CD4-positive, CD25-positive, alpha-beta regulatory T cell (primary cell): ENCODE measurements at regions not wholly inside any gene's neighbourhood (a gene's known extent, or its start where the extent isn't known, plus 50 kb on each side); places are given as distances from the start of the nearest gene placed in this dataset.

Source experiments
- ATAC-seq, 2 donors: fragments of 150-1000 bp; cut with Tn5 transposase; one replicate each; pipeline ENCODE4 v1.10.0; 2021; ENCODE audit warnings: low read depth in 2 of 2, moderate number of reproducible peaks in 2 of 2, moderate library complexity in 1 of 2
- DNase-seq, 3 donors: peaks; one replicate each; pipeline versions ENCODE4 v3.0.0 to v3.0.0-alpha.2; 2012 to 2022; ENCODE audit warnings: mixed read lengths in 1 of 3
- H3K27ac ChIP-seq: one replicate; pipeline ENCODE4 v1.7.0; 2013; ENCODE audit warnings: mild to moderate bottlenecking, low read length; ENCODE audit not compliant: insufficient read depth, poor library complexity, severe bottlenecking
- H3K27me3 ChIP-seq: one replicate; pipeline ENCODE4 v1.7.0; 2013; ENCODE audit warnings: low read length; ENCODE audit not compliant: control insufficient read depth, insufficient read depth
- H3K36me3 ChIP-seq: one replicate; pipeline ENCODE4 v1.7.0; 2013; ENCODE audit warnings: mild to moderate bottlenecking, low read length, moderate library complexity; ENCODE audit not compliant: control insufficient read depth, insufficient read depth
- H3K4me1 ChIP-seq: 2 replicates; pipeline ENCODE4 v1.7.0; 2013; ENCODE audit warnings: mild to moderate bottlenecking, low read length; ENCODE audit not compliant: insufficient read depth, control insufficient read depth, poor library complexity, severe bottlenecking
- H3K4me3 ChIP-seq: one replicate; pipeline ENCODE4 v1.7.0; 2013; ENCODE audit warnings: low read depth, mild to moderate bottlenecking, low read length, moderate library complexity
- H3K9me3 ChIP-seq, 2 experiments: 1 replicate in 1 of 2; 2 replicates in 1 of 2; pipeline ENCODE4 v1.7.0; 2013; ENCODE audit warnings: low read length in 2 of 2, mild to moderate bottlenecking in 1 of 2, moderate library complexity in 1 of 2; ENCODE audit not compliant: control insufficient read depth in 2 of 2
- H3K27ac Mint-ChIP-seq, 3 donors: one replicate each; pipeline ENCODE4 v1.8.0; 2020 to 2022; ENCODE audit warnings: mild to moderate bottlenecking in 3 of 3, mixed read lengths in 3 of 3, moderate library complexity in 2 of 3
- H3K27me3 Mint-ChIP-seq: one replicate; pipeline ENCODE4 v1.8.0; 2022; ENCODE audit warnings: mild to moderate bottlenecking, mixed read lengths
- H3K36me3 Mint-ChIP-seq: one replicate; pipeline ENCODE4 v1.8.0; 2020; ENCODE audit warnings: mixed read lengths
- H3K4me1 Mint-ChIP-seq, 4 donors: one replicate each; pipeline ENCODE4 v1.8.0; 2020 to 2022; ENCODE audit warnings: mixed read lengths in 4 of 4, mild to moderate bottlenecking in 1 of 4
- H3K4me3 Mint-ChIP-seq, 4 donors: one replicate each; pipeline ENCODE4 v1.8.0; 2020 to 2022; ENCODE audit warnings: mild to moderate bottlenecking in 4 of 4, mixed read lengths in 4 of 4, moderate library complexity in 3 of 4
- H3K9me3 Mint-ChIP-seq, 7 donors: one replicate each; pipeline ENCODE4 v1.8.0; 2020 to 2022; ENCODE audit warnings: mixed read lengths in 7 of 7, mild to moderate bottlenecking in 3 of 7, moderate library complexity in 2 of 7

DNA sequence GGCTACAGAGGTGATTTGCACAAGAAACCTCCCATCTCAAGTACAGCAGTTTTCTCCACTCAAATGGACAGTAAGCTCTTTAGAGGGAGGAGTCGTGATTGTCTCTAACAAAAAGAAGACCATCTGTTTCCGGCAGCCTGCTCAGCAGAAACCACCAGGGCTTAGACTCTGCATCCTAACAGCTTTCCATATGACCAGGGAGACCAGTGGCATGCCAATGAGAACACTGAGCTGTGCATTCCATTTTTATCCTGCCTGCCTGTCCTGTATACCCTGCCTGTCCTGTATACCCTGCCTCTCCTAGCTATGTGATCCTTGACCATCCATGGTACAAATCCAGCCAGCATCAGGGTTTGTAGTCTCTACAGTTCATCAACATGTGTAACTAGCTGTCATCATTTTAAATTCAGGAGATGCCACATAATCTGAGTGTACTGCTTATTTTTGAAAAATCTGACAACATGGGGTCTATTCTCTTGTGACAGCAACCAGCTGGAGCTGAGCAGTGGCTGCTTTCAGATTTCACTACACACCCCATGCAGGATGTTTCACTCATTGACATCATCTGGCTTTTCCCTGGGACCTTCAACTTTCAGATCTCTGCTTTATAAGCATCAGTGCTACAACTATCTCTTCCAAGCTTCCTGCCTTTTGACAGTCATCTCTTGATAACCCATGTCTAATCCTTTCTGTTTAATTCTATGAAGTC lies 50.5 kb upstream of the POU2AF2 start:
- H3K4me1 ChIP-seq: no peaks in the 10 kb centered on the region
- H3K4me3 Mint-ChIP-seq: no peak overlapping the region
- H3K4me1 Mint-ChIP-seq: no peaks in the 10 kb centered on the region
- H3K4me3 ChIP-seq: no peak overlapping the region
- no peak overlapping the region for H3K27ac ChIP-seq
- ATAC-seq (no peak), DNase-seq (no peak)
- no peaks in the 10 kb centered on the region for H3K36me3 ChIP-seq
- no peaks in the 10 kb centered on the region for H3K36me3 Mint-ChIP-seq
- peaks cover 0 to 4% (median 0%) of the 10 kb centered on the region in 7 donors for H3K9me3 Mint-ChIP-seq
- no peaks in the 10 kb centered on the region for H3K9me3 ChIP-seq
- H3K27ac Mint-ChIP-seq: no peak overlapping the region
- peaks cover 9% of the 10 kb centered on the region for H3K27me3 Mint-ChIP-seq
- H3K27me3 ChIP-seq: peaks cover 1% of the 10 kb centered on the region

- H3K9me3 ChIP-seq: no peaks in the 10 kb centered on the region
- H3K36me3 ChIP-seq: no peaks in the 10 kb centered on the region
- no peak overlapping the region for H3K27ac ChIP-seq
- peak overlapping the region in 1 of 3 donors; percentile 60 for H3K27ac Mint-ChIP-seq
- no peaks in the 10 kb centered on the region for H3K4me1 Mint-ChIP-seq
- H3K27me3 ChIP-seq: no peaks in the 10 kb centered on the region
- H3K4me1 ChIP-seq: no peaks in the 10 kb centered on the region
- no peak overlapping the region for H3K4me3 Mint-ChIP-seq
- H3K36me3 Mint-ChIP-seq: no peaks in the 10 kb centered on the region
- H3K27me3 Mint-ChIP-seq: no peaks in the 10 kb centered on the region
- no peak overlapping the region for H3K4me3 ChIP-seq
- H3K9me3 Mint-ChIP-seq: peaks cover 0 to 4% (median 0%) of the 10 kb centered on the region in 7 donors
- DNase-seq (no peak), ATAC-seq (no peak)
Observed at GRCh38 chr11:111193924-111194490, 51.5 kb upstream of the POU2AF2 start.

GRCh38 chr11:111189466-111189865 lies 56.1 kb upstream of the POU2AF2 start:
- Histone ChIP-seq H3K27ac (no peak overlapping the region), H3K36me3 (no peaks in the 10 kb centered on the region), H3K9me3 (no peaks in the 10 kb centered on the region), H3K4me1 (no peaks in the 10 kb centered on the region), H3K4me3 (no peak overlapping the region), H3K27me3 (no peaks in the 10 kb centered on the region)
- Mint-ChIP-seq H3K9me3 (peaks cover 0 to 4% (median 0%) of the 10 kb centered on the region in 7 donors), H3K36me3 (no peaks in the 10 kb centered on the region), H3K27ac (no peak overlapping the region), H3K4me1 (no peaks in the 10 kb centered on the region), H3K4me3 (no peak overlapping the region), H3K27me3 (peaks cover 4% of the 10 kb centered on the region)
- no peak for ATAC-seq
- DNase-seq: no peak

GRCh38 chr11:111186308-111186915 lies 59.1 kb upstream of the POU2AF2 start:
- ATAC-seq: no peak
- Mint-ChIP-seq H3K4me1 (no peaks in the 10 kb centered on the region), H3K4me3 (no peak overlapping the region), H3K27ac (no peak overlapping the region), H3K36me3 (no peaks in the 10 kb centered on the region), H3K27me3 (peaks cover 4% of the 10 kb centered on the region), H3K9me3 (no peaks in the 10 kb centered on the region)
- DNase-seq: no peak
- H3K4me1 ChIP-seq: no peaks in the 10 kb centered on the region
- H3K27me3 ChIP-seq: no peaks in the 10 kb centered on the region
- H3K9me3 ChIP-seq: no peaks in the 10 kb centered on the region
- no peaks in the 10 kb centered on the region for H3K36me3 ChIP-seq
- no peak overlapping the region for H3K27ac ChIP-seq
- no peak overlapping the region for H3K4me3 ChIP-seq

DNA sequence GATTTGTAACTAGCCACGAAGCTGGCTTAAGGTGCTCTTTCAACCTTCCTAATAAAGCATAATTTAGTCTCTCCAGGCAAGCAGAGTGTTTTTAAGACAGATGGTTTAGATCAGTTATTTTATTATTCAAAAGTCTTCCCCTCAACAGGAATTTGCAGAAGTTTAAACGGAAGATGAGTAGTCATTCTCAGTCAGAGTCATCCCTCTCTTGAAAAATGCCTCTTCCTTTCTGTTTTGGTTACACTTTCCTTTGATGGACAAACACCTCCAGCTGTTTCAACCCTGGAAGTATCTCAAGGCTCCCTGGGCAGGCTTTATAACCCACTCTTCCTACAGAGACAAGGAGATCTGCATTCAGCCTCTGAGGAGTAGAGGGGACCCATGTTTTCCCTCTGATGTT lies 60.3 kb upstream of the POU2AF2 start:
- no peak overlapping the region for H3K4me3 Mint-ChIP-seq
- no peaks in the 10 kb centered on the region for H3K4me1 ChIP-seq
- DNase-seq: no peak
- no peaks in the 10 kb centered on the region for H3K9me3 Mint-ChIP-seq
- no peak overlapping the region for H3K27ac ChIP-seq
- H3K4me1 Mint-ChIP-seq: no peaks in the 10 kb centered on the region
- H3K27me3 Mint-ChIP-seq: peaks cover 4% of the 10 kb centered on the region
- no peaks in the 10 kb centered on the region for H3K36me3 ChIP-seq
- no peaks in the 10 kb centered on the region for H3K36me3 Mint-ChIP-seq
- H3K27me3 ChIP-seq: no peaks in the 10 kb centered on the region
- no peak overlapping the region for H3K4me3 ChIP-seq
- ATAC-seq: no peak
- H3K27ac Mint-ChIP-seq: no peak overlapping the region
- H3K9me3 ChIP-seq: no peaks in the 10 kb centered on the region

DNA sequence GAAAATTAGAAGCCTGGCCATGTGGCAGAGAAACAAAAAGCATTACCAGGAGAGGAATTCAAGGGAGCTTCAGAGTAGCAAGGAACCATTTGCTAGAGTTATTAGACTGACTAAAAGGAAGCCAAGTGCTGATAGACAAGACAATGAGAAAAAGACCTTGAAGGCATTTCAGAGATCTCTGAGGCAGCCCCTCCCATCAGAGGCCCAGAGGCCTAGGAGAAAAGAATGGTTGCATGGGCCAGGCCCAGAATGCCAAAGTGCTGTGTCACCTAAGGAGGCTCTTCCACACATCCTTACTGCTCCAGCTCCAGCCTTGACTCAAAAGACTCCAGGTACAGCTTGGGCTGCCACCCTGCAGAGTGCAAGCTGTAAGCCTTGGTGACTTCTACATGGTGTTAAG lies 61.8 kb upstream of the POU2AF2 start:
- Histone ChIP-seq H3K4me1 (no peaks in the 10 kb centered on the region), H3K4me3 (no peak overlapping the region), H3K27me3 (no peaks in the 10 kb centered on the region), H3K27ac (no peak overlapping the region), H3K9me3 (no peaks in the 10 kb centered on the region), H3K36me3 (no peaks in the 10 kb centered on the region)
- Mint-ChIP-seq H3K4me1 (no peaks in the 10 kb centered on the region), H3K27me3 (peaks cover 4% of the 10 kb centered on the region), H3K9me3 (no peaks in the 10 kb centered on the region), H3K36me3 (no peaks in the 10 kb centered on the region), H3K27ac (no peak overlapping the region), H3K4me3 (no peak overlapping the region)
- ATAC-seq (no peak), DNase-seq (no peak)

GRCh38 chr11:111179184-111179910 lies 66.2 kb upstream of the POU2AF2 start:
- no peaks in the 10 kb centered on the region for H3K27me3 Mint-ChIP-seq
- H3K4me3 ChIP-seq: no peak overlapping the region

More at GRCh38 chr11:111179184-111179910, 66.2 kb upstream of the POU2AF2 start:
- H3K36me3 ChIP-seq: no peaks in the 10 kb centered on the region
- no peak overlapping the region for H3K27ac ChIP-seq
- H3K4me3 Mint-ChIP-seq: no peak overlapping the region
- no peaks in the 10 kb centered on the region for H3K27me3 ChIP-seq
- no peak for DNase-seq
- H3K4me1 ChIP-seq: no peaks in the 10 kb centered on the region
- no peaks in the 10 kb centered on the region for H3K36me3 Mint-ChIP-seq
- no peaks in the 10 kb centered on the region for H3K9me3 Mint-ChIP-seq
- no peaks in the 10 kb centered on the region for H3K4me1 Mint-ChIP-seq
- H3K9me3 ChIP-seq: no peaks in the 10 kb centered on the region
- no peak for ATAC-seq
- H3K27ac Mint-ChIP-seq: no peak overlapping the region
